GM18951 (cell line): ENCODE measurements at regions not wholly inside any gene's neighbourhood (a gene's known extent, or its start where the extent isn't known, plus 50 kb on each side); places are given as distances from the start of the nearest gene placed in this dataset.

ENCODE experiments used
- POLR2A ChIP-seq: IDR thresholded peaks from 4 replicates; pipeline ENCODE4 v1.6.1; 2011; ENCODE audit warnings: mild to moderate bottlenecking; ENCODE audit not compliant: insufficient read length, insufficient read depth; ENCODE audit errors: extremely low read depth
- in situ Hi-C: fragments of 300-500 bp; cut with MboI; formaldehyde crosslinking; loops from one replicate; pipeline ENCODE4 v1.12.0; 2022; ENCODE audit warnings: low sequenced_read_pairs, mixed read lengths, inconsistent platforms; ENCODE audit not compliant: unreplicated experiment

- in situ Hi-C loops = no loop called here
- no peak for TF ChIP-seq POLR2A
Measured at GRCh38 chr2:120871881-120872620, 136.4 kb downstream of the GLI2 start.

- in situ Hi-C loops = no loop called here
- no peak for TF ChIP-seq POLR2A
Measured at GRCh38 chr2:120873958-120874887, 138.6 kb downstream of the GLI2 start.

GRCh38 chr2:120874888-120875275 lies 139.2 kb downstream of the GLI2 start:
- no peak for TF ChIP-seq POLR2A
- in situ Hi-C loops = no loop called here

- no peak for TF ChIP-seq POLR2A
- in situ Hi-C loops = no loop called here
Measured at GRCh38 chr2:120875431-120875830, 139.8 kb downstream of the GLI2 start.

GRCh38 chr2:120876526-120877280 lies 141.0 kb downstream of the GLI2 start:
- in situ Hi-C loops = no loop called here
- TF ChIP-seq POLR2A = no peak

- TF ChIP-seq POLR2A = no peak
- in situ Hi-C loops = no loop called here
Measured at GRCh38 chr2:120877409-120877808, 141.7 kb downstream of the GLI2 start.

GRCh38 chr2:120878970-120879369 lies 143.3 kb downstream of the GLI2 start:
- TF ChIP-seq POLR2A = no peak
- in situ Hi-C loops = no loop called here

- TF ChIP-seq POLR2A = no peak
- in situ Hi-C loops = no loop called here
Measured at GRCh38 chr2:120879431-120880295, 144.0 kb downstream of the GLI2 start.

- TF ChIP-seq POLR2A = no peak
- in situ Hi-C loops = no loop called here
Measured at GRCh38 chr2:120880381-120880780, 144.7 kb downstream of the GLI2 start.

- in situ Hi-C loops = no loop called here
- TF ChIP-seq POLR2A = no peak
Measured at GRCh38 chr2:120881981-120882788, 146.5 kb downstream of the GLI2 start.

GRCh38 chr2:120883607-120884440 lies 148.2 kb downstream of the GLI2 start:
- in situ Hi-C loops = no loop called here
- no peak for TF ChIP-seq POLR2A
